ENCODE measurements at regions not wholly inside any gene's neighbourhood (a gene's known extent, or its start where the extent isn't known, plus 50 kb on each side); places are given as distances from the start of the nearest gene placed in this dataset.

DNA sequence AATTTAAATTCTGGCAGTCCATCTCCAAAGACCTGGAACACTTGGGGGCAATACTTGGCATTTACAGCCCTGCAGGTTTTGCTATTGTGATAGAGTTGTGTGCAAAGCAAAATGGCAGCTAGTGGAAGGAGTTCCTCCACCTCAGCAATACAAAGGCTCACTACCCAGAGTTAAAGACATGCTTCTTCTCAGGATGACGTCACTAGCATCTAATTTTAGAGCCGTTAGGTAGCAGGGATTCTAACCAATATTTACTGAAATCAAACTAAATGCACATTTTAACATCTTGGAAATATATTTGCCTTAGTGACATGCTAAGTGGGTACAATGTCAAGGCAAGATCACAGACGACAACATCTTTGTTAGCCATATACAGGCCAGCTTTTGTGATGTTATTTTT lies 261.6 kb downstream of the MAN2A1 start:
- DNase-seq (ENCODE audit: low read depth, low spot score) = no peak
- Histone ChIP-seq H3K9ac (replicated peaks; ENCODE audit: extremely low read depth, insufficient read depth, low read length) (no peak overlapping the region), H3K4me3 (replicated peaks in 1 of 3; ENCODE audit: insufficient read depth in 1 of 3, low read depth in 1 of 3, low read length in 3 of 3) (no peak overlapping the region), H3K79me2 (ENCODE audit: control insufficient read depth, insufficient read depth, low read length) (no peaks in the 10 kb centered on the region), H3K9me1 (replicated peaks; ENCODE audit: control insufficient read depth, extremely low read depth, insufficient read depth, low read length) (no peaks in the 10 kb centered on the region), H2AFZ (ENCODE audit: low read depth, low read length) (no peak overlapping the region), H3K4me2 (ENCODE audit: insufficient read depth, low read length) (no peak overlapping the region), H4K20me1 (replicated peaks; ENCODE audit: control insufficient read depth, extremely low read depth, insufficient read depth, low read length) (no peaks in the 10 kb centered on the region), H3K9me3 (replicated peaks; ENCODE audit: control insufficient read depth, insufficient read depth, low read length) (no peaks in the 10 kb centered on the region), H3K27ac (ENCODE audit: insufficient read depth, low read depth, low read length) (no peak overlapping the region), H3K27me3 (ENCODE audit: control insufficient read depth in 2 of 2, insufficient read depth in 2 of 2, low read length in 2 of 2) (no peaks in the 10 kb centered on the region), H3K4me1 (ENCODE audit: control insufficient read depth, extremely low read depth, insufficient read depth, low read length) (no peaks in the 10 kb centered on the region), H3K36me3 (ENCODE audit: control insufficient read depth in 2 of 2, extremely low read depth in 1 of 2, insufficient read depth in 2 of 2, low read length in 2 of 2) (no peaks in the 10 kb centered on the region)
- BruUV-seq (replicated peaks) = no TSS peak
- dilution Hi-C loops (cut with MboI; ENCODE audit: extremely low pct_ligation_motif_present, low sequenced_read_pairs) (no loop called here), intact Hi-C loops (cut with micrococcal nuclease) (no loop called here)
- FAIRE-seq = no peak
- TF ChIP-seq FOS (IDR thresholded peaks at IDR 0.05; ENCODE audit: borderline replicate concordance, insufficient read depth, low read length) = no peak
- TF ChIP-seq POLR2A (IDR thresholded peaks at IDR 0.05; ENCODE audit: low read depth, low read length) = no peak
- no peak for TF ChIP-seq POLR2AphosphoS5 (IDR thresholded peaks at IDR 0.05; ENCODE audit: insufficient read depth, low read depth, low read length)
- no peak for TF ChIP-seq JUN (IDR thresholded peaks at IDR 0.05; ENCODE audit: borderline replicate concordance, insufficient read depth, insufficient read length, low read depth)
- no peak for TF ChIP-seq MYC (IDR thresholded peaks at IDR 0.05; ENCODE audit: low read depth, low read length)
- TF ChIP-seq GATA2 (IDR thresholded peaks at IDR 0.05; ENCODE audit: insufficient read depth, insufficient read length, low read depth, low read length) = no peak
- no peak for TF ChIP-seq EZH2 (IDR thresholded peaks at IDR 0.05; ENCODE audit: borderline replicate concordance, low read depth, low read length, severe bottlenecking)
- TF ChIP-seq, protein P1, sequence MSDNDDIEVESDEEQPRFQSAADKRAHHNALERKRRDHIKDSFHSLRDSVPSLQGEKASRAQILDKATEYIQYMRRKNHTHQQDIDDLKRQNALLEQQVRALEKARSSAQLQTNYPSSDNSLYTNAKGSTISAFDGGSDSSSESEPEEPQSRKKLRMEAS (IDR thresholded peaks at IDR 0.05; ENCODE audit: insufficient read depth, insufficient read length) = no peak
- TF ChIP-seq, protein P2, sequence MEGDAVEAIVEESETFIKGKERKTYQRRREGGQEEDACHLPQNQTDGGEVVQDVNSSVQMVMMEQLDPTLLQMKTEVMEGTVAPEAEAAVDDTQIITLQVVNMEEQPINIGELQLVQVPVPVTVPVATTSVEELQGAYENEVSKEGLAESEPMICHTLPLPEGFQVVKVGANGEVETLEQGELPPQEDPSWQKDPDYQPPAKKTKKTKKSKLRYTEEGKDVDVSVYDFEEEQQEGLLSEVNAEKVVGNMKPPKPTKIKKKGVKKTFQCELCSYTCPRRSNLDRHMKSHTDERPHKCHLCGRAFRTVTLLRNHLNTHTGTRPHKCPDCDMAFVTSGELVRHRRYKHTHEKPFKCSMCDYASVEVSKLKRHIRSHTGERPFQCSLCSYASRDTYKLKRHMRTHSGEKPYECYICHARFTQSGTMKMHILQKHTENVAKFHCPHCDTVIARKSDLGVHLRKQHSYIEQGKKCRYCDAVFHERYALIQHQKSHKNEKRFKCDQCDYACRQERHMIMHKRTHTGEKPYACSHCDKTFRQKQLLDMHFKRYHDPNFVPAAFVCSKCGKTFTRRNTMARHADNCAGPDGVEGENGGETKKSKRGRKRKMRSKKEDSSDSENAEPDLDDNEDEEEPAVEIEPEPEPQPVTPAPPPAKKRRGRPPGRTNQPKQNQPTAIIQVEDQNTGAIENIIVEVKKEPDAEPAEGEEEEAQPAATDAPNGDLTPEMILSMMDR (IDR thresholded peaks at IDR 0.05; ENCODE audit: extremely low read depth in 1 of 2, insufficient read depth in 1 of 2, low read depth in 1 of 2, low read length in 2 of 2) = no peak
- POLR2A ChIA-PET = no interaction called here
- CTCF ChIA-PET = no interaction called here

Measured in endothelial cell of umbilical vein (primary cell).